ENCODE measurements at regions not wholly inside any gene's neighbourhood (a gene's known extent, or its start where the extent isn't known, plus 50 kb on each side); places are given as distances from the start of the nearest gene placed in this dataset.
"Not testable (repeated sequence)": the region's sequence is repeated elsewhere in the genome, so short reads cannot be mapped to it uniquely, and the experiment has no call there.

DNA sequence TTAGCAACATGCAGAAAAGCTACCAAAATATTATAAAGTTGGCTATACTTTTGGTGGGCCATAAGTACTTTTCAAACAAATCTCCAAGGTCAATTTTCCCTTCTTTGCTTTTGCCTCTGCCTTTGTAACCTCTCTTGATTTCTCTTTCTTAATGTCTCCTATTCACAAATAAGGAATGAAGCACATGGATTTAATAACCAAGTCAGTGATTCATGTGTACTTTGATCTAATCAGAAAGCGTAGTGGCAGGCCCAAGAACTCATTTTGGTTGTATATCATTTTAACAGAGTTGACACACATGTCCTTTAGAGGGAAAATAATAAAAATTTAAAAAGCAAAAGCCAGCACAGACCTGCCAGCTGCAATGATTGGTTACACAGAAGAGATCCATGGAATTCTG lies 93.7 kb downstream of the FZD1 start:
- Histone ChIP-seq H3K4ac (ENCODE audit: low read length) (no peak overlapping the region), H2BK12ac (ENCODE audit: low read length) (no peak overlapping the region), H3K27ac (replicated peaks; ENCODE audit: low read length) (no peak overlapping the region), H3K9me3 (replicated peaks in 1 of 2; ENCODE audit: control insufficient read depth in 2 of 2, insufficient read depth in 1 of 2, low read depth in 1 of 2, low read length in 2 of 2) (peaks cover 0 to 4% of the 10 kb centered on the region in 2 donors), H2BK15ac (ENCODE audit: low read length) (no peak overlapping the region), H2AFZ (ENCODE audit: low read length) (no peak overlapping the region), H3K27me3 (ENCODE audit: control insufficient read depth in 3 of 3, insufficient read depth in 3 of 3, low read depth in 1 of 3, low read length in 3 of 3) (peaks cover 0 to 2% (median 0%) of the 10 kb centered on the region in 3 experiments), H2BK120ac (ENCODE audit: low read depth, low read length) (no peak overlapping the region), H4K91ac (ENCODE audit: low read depth, low read length, poor library complexity) (no peak overlapping the region), H3K18ac (ENCODE audit: low read length) (no peak overlapping the region), H2AK5ac (ENCODE audit: low read depth, low read length) (no peak overlapping the region), H3K36me3 (replicated peaks in 1 of 2; ENCODE audit: control insufficient read depth in 2 of 2, insufficient read depth in 2 of 2, low read length in 2 of 2) (no peaks in the 10 kb centered on the region), H3K4me3 (ENCODE audit: low read length in 2 of 2) (no peak overlapping the region), H4K8ac (ENCODE audit: low read depth, low read length) (no peak overlapping the region), H3K4me2 (ENCODE audit: insufficient read depth, low read length, poor library complexity, severe bottlenecking) (no peak overlapping the region), H3K9ac (ENCODE audit: low read depth, low read length, poor library complexity) (no peak overlapping the region), H3K4me1 (ENCODE audit: control insufficient read depth in 2 of 2, insufficient read depth in 1 of 2, low read depth in 1 of 2, low read length in 2 of 2) (peaks cover 8 to 9% of the 10 kb centered on the region in 2 donors), H3K14ac (ENCODE audit: low read length) (no peak overlapping the region), H2BK5ac (ENCODE audit: low read length) (no peak overlapping the region), H3K79me1 (ENCODE audit: low read depth, low read length) (no peaks in the 10 kb centered on the region), H3K23ac (ENCODE audit: low read depth, low read length, poor library complexity) (no peak overlapping the region)
- no CpG with 5 or more reads among the region's 1 CpG for WGBS, 2 donors (ENCODE audit: extremely low coverage in 2 of 2, insufficient read length in 2 of 2, insufficient replicate concordance in 1 of 2)
- DNase-seq (ENCODE audit: low spot score), result no peak

DNA sequence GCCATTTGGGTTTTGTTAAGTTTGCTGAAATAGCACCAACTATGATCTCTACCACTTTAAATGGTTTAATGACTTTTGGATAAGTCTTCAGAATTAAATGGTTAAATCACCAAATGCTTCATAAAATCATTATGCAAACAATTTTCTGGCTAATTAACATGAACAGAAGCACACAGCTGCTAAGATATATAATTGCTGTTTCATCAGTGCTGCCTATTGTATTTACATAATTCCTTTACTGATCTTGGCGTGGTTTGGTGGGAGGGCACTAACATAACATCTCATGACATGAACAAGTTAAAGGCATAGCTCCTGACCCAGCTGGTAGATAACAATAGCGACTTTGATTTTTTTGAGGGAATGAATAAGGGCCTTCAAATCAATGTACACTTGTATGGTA lies 94.1 kb downstream of the FZD1 start:
- peaks cover 8 to 9% of the 10 kb centered on the region in 2 donors for H3K4me1 ChIP-seq (ENCODE audit: control insufficient read depth in 2 of 2, insufficient read depth in 1 of 2, low read depth in 1 of 2, low read length in 2 of 2)
- no CpG with 5 or more reads among the region's 2 CpGs for WGBS, 2 donors (ENCODE audit: extremely low coverage in 2 of 2, insufficient read length in 2 of 2, insufficient replicate concordance in 1 of 2)

GRCh38 chr7:91365097-91365496 lies 100.9 kb downstream of the FZD1 start:
- H3K27ac ChIP-seq (replicated peaks; ENCODE audit: low read length); H3K14ac ChIP-seq (ENCODE audit: low read length); H2BK120ac ChIP-seq (ENCODE audit: low read depth, low read length); H3K18ac ChIP-seq (ENCODE audit: low read length); H3K4me2 ChIP-seq (ENCODE audit: insufficient read depth, low read length, poor library complexity, severe bottlenecking); H3K4ac ChIP-seq (ENCODE audit: low read length); H2BK15ac ChIP-seq (ENCODE audit: low read length); H4K91ac ChIP-seq (ENCODE audit: low read depth, low read length, poor library complexity); H2AFZ ChIP-seq (ENCODE audit: low read length); H2BK12ac ChIP-seq (ENCODE audit: low read length); H3K27me3 ChIP-seq (ENCODE audit: control insufficient read depth in 3 of 3, insufficient read depth in 3 of 3, low read depth in 1 of 3, low read length in 3 of 3); H2AK5ac ChIP-seq (ENCODE audit: low read depth, low read length); H3K4me1 ChIP-seq (ENCODE audit: control insufficient read depth in 2 of 2, insufficient read depth in 1 of 2, low read depth in 1 of 2, low read length in 2 of 2); H3K4me3 ChIP-seq (ENCODE audit: low read length in 2 of 2); DNase-seq (ENCODE audit: low spot score); H3K79me1 ChIP-seq (ENCODE audit: low read depth, low read length); H3K9ac ChIP-seq (ENCODE audit: low read depth, low read length, poor library complexity); H3K36me3 ChIP-seq (replicated peaks in 1 of 2; ENCODE audit: control insufficient read depth in 2 of 2, insufficient read depth in 2 of 2, low read length in 2 of 2); H3K23ac ChIP-seq (ENCODE audit: low read depth, low read length, poor library complexity); H4K8ac ChIP-seq (ENCODE audit: low read depth, low read length); H2BK5ac ChIP-seq (ENCODE audit: low read length); H3K9me3 ChIP-seq (replicated peaks in 1 of 2; ENCODE audit: control insufficient read depth in 2 of 2, insufficient read depth in 1 of 2, low read depth in 1 of 2, low read length in 2 of 2): not testable (repeated sequence)
- no CpG with 5 or more reads among the region's 5 CpGs for WGBS, 2 donors (ENCODE audit: extremely low coverage in 2 of 2, insufficient read length in 2 of 2, insufficient replicate concordance in 1 of 2)

More for the DNA sequence above, 94.1 kb downstream of the FZD1 start:
- Histone ChIP-seq H2BK120ac (ENCODE audit: low read depth, low read length) (no peak overlapping the region), H2AK5ac (ENCODE audit: low read depth, low read length) (no peak overlapping the region), H3K4me3 (ENCODE audit: low read length in 2 of 2) (no peak overlapping the region), H2AFZ (ENCODE audit: low read length) (no peak overlapping the region), H2BK15ac (ENCODE audit: low read length) (no peak overlapping the region), H4K8ac (ENCODE audit: low read depth, low read length) (no peak overlapping the region), H3K18ac (ENCODE audit: low read length) (no peak overlapping the region), H3K27me3 (ENCODE audit: control insufficient read depth in 3 of 3, insufficient read depth in 3 of 3, low read depth in 1 of 3, low read length in 3 of 3) (peaks cover 0 to 2% (median 0%) of the 10 kb centered on the region in 3 experiments), H2BK5ac (ENCODE audit: low read length) (no peak overlapping the region), H3K4me2 (ENCODE audit: insufficient read depth, low read length, poor library complexity, severe bottlenecking) (no peak overlapping the region), H3K27ac (replicated peaks; ENCODE audit: low read length) (no peak overlapping the region), H3K79me1 (ENCODE audit: low read depth, low read length) (no peaks in the 10 kb centered on the region), H3K9me3 (replicated peaks in 1 of 2; ENCODE audit: control insufficient read depth in 2 of 2, insufficient read depth in 1 of 2, low read depth in 1 of 2, low read length in 2 of 2) (peaks cover 0 to 4% of the 10 kb centered on the region in 2 donors), H2BK12ac (ENCODE audit: low read length) (no peak overlapping the region), H3K36me3 (replicated peaks in 1 of 2; ENCODE audit: control insufficient read depth in 2 of 2, insufficient read depth in 2 of 2, low read length in 2 of 2) (no peaks in the 10 kb centered on the region), H3K9ac (ENCODE audit: low read depth, low read length, poor library complexity) (no peak overlapping the region), H3K14ac (ENCODE audit: low read length) (no peak overlapping the region), H3K23ac (ENCODE audit: low read depth, low read length, poor library complexity) (no peak overlapping the region), H4K91ac (ENCODE audit: low read depth, low read length, poor library complexity) (no peak overlapping the region), H3K4ac (ENCODE audit: low read length) (no peak overlapping the region)
- no peak for DNase-seq (ENCODE audit: low spot score)

DNA sequence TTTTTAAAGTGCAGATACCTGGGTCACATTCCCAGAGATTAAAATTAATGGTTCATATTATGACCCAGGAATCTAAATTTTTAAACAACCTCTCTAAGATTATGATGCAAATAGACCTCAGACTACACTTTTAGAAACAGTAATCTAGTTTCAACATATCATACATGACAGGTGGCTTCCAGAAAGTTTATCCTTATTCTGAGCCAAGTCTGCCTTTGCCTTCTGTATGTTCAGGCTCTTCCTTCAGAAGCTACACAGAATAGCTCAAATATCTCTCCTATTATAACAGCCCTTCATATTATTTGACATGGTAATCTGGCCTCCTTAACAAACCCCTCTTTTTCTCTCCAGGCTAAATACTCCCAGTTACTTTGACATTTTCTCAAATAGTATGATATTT lies 101.9 kb downstream of the FZD1 start:
- no peak for DNase-seq (ENCODE audit: low spot score)

More for the DNA sequence above, 101.9 kb downstream of the FZD1 start:
- Histone ChIP-seq H2BK120ac (ENCODE audit: low read depth, low read length) (no peak overlapping the region), H2BK5ac (ENCODE audit: low read length) (no peak overlapping the region), H3K4me3 (ENCODE audit: low read length in 2 of 2) (no peak overlapping the region), H2BK12ac (ENCODE audit: low read length) (no peak overlapping the region), H3K4ac (ENCODE audit: low read length) (no peak overlapping the region), H3K79me1 (ENCODE audit: low read depth, low read length) (no peaks in the 10 kb centered on the region), H3K18ac (ENCODE audit: low read length) (no peak overlapping the region), H2BK15ac (ENCODE audit: low read length) (no peak overlapping the region), H2AFZ (ENCODE audit: low read length) (no peak overlapping the region), H3K23ac (ENCODE audit: low read depth, low read length, poor library complexity) (no peak overlapping the region), H3K4me1 (ENCODE audit: control insufficient read depth in 2 of 2, insufficient read depth in 1 of 2, low read depth in 1 of 2, low read length in 2 of 2) (no peaks in the 10 kb centered on the region), H4K8ac (ENCODE audit: low read depth, low read length) (no peak overlapping the region), H4K91ac (ENCODE audit: low read depth, low read length, poor library complexity) (no peak overlapping the region), H3K9ac (ENCODE audit: low read depth, low read length, poor library complexity) (no peak overlapping the region), H3K9me3 (replicated peaks in 1 of 2; ENCODE audit: control insufficient read depth in 2 of 2, insufficient read depth in 1 of 2, low read depth in 1 of 2, low read length in 2 of 2) (peaks cover 0 to 4% of the 10 kb centered on the region in 2 donors), H3K36me3 (replicated peaks in 1 of 2; ENCODE audit: control insufficient read depth in 2 of 2, insufficient read depth in 2 of 2, low read length in 2 of 2) (no peaks in the 10 kb centered on the region), H3K27ac (replicated peaks; ENCODE audit: low read length) (no peak overlapping the region), H3K27me3 (ENCODE audit: control insufficient read depth in 3 of 3, insufficient read depth in 3 of 3, low read depth in 1 of 3, low read length in 3 of 3) (no peaks in the 10 kb centered on the region), H2AK5ac (ENCODE audit: low read depth, low read length) (no peak overlapping the region), H3K4me2 (ENCODE audit: insufficient read depth, low read length, poor library complexity, severe bottlenecking) (no peak overlapping the region), H3K14ac (ENCODE audit: low read length) (no peak overlapping the region)
